GM19463 (cell line): ENCODE measurements at regions not wholly inside any gene's neighbourhood (a gene's known extent, or its start where the extent isn't known, plus 50 kb on each side); places are given as distances from the start of the nearest gene placed in this dataset.

Experiments used
- ATAC-seq: cut with Tn5 transposase; IDR thresholded peaks from one replicate; pipeline ENCODE4 v1.9.1; 2021; ENCODE audit warnings: mild to moderate bottlenecking, moderate library complexity; ENCODE audit not compliant: unreplicated experiment

DNA sequence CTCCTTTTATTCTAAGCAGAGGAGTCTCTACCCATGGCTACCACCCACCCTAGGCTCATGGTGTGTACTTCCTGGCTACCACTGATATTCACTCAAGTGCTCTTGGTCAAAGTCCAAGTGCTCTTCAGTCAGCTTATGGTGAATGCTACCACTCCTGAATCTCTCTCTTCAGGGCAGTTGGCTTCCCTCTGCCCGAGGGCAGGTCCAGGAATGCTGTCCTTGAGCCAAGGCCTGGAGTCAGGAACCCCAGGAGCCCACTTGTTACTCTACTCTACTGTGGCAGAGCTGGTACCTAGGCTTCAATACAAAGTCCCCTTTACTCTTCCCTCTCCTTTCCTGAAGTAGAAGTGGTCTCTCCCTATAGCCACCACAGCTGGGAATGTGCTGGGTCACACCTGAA is 226.0 kb downstream of the DIPK2A start:
- no peak for ATAC-seq

GRCh38 chr3:144200004-144200403 is 228.4 kb downstream of the DIPK2A start:
- no peak for ATAC-seq

GRCh38 chr3:144200466-144200865 is 228.8 kb downstream of the DIPK2A start:
- no peak for ATAC-seq

DNA sequence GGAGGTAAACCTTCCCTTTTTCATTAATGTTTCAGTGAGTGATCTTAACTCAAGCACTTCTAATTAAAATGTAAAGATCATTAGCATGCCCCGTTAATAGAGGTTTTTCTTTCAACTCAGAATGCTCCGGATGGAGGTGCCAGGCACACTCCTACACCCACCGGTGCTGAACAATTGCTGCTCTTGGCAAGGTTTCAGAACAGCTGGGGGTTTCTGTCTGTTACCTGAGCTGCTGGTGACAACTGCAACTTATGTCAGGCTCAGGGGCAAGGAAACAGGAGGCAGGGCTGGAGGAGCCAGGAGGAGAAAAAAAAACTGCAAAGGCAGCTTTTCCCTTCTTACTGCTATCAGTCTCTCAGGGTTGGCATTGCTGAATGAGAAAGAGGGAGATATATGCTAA is 250.1 kb downstream of the DIPK2A start:
- no peak for ATAC-seq

DNA sequence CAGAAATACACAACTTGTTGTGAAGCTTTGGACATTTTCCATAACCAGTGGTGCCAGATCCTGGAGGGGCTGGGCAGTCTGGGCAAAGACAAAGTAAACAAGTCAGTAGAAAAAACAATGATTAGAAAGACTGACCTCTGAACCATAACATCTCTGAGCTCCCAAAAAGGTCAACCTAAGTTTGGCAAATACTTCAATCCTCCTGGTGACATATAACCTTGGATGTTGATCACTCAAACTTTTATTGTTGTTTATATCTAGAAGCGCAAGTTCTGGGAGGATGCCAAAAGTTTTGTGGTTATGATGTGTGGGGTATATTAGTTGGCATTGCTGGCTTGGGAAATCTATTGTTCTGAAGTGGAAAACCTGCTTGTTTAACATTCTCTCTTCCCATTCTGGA is 257.7 kb downstream of the DIPK2A start:
- no peak for ATAC-seq

DNA sequence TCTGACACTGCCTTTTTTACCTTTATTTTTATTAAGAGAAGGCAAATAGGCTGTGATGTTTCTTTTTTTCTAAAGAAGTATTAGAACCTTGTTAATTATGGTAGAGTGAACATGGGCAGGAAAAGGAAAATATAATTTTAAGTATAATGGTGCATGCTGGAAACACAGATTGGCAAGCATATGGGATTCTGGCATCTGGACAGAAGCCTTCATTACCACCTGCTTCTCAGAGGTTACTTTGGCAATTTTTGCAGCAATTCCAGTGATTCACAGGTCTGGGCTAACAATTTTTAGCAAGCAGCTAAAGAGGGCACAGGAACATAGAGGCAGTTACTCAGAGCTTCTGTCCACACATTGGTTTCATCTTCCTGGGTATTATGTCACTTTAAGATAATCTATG is 258.3 kb downstream of the DIPK2A start:
- ATAC-seq = no peak

- no peak for ATAC-seq
These were observed 263.9 kb downstream of the DIPK2A start for GRCh38 chr3:144235489-144235888.

DNA sequence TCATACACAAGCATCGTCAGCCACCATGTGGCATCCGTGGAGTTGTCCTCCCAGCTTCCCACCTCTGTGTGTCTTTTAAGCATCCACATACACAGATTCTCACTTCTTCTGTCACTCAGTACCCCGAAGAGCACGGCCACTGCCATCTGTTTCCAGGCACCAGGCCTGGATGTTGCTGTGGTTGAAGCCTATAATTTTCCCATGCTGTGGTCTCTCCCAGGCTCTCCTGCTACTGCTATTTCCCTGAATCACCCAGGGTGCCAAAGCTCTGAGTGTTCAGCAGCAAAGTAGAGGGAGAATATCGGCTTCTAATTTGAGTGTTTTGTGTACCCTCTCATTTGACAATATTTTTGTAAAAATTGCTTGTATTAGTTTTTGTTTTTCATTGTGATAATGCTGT is 265.7 kb downstream of the DIPK2A start:
- no peak for ATAC-seq

DNA sequence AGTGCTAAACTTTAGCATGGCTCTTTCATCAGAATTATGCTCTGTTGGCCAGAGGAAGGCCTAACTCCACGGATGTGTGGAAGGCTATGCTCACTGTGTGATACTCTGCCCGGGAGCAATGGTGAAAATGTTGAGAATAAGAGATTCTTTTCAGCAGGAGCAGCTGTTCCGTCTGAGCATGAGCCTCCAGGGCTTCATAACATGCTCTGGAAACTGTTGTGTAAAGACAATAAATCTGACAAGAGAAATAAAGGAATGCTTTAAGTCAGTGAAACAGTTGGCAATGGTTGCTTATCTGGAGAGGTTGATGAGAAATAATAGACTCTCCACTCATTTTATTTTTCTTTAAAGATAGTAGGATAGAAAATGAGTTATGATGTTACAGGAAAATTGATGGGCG is 269.8 kb downstream of the DIPK2A start:
- ATAC-seq = no peak

DNA sequence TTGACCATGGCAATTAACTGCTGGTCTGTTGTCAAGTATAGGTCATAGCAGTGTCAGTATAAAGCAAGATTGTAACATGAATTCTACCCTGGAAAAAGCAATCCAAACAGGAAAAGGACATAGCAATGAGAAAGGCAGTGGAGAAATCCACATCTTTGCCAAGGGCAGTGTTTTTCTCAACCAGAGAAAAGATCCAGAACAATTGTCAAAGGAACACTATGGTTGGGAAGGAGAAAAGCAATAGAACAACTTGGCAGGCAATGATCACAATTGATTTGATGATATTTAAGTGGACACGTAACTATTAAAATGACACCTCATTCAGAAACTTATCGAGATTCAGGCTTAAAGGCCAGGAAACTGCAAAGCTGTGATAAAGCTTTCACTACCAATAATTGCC is 271.1 kb downstream of the DIPK2A start:
- no peak for ATAC-seq

DNA sequence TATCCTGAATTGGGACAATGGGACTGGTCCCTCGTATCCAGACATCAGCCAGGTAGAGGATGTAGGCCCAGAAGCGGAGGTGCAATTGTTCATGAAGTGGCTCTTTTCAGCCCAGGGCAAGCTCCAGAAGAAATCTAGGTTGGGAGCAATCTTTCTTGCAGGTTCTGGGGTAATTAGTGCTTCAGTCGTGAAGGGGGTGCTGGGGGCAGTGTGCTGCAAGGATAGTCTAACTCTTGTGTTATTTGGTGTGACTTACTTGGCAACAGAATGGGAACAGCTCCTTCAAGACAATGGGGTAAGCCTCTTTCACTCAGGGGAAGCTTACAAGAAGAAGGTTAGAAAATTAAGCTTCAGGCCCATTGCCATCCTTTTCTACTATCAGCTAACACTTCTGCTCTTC is 273.0 kb downstream of the DIPK2A start:
- no peak for ATAC-seq

DNA sequence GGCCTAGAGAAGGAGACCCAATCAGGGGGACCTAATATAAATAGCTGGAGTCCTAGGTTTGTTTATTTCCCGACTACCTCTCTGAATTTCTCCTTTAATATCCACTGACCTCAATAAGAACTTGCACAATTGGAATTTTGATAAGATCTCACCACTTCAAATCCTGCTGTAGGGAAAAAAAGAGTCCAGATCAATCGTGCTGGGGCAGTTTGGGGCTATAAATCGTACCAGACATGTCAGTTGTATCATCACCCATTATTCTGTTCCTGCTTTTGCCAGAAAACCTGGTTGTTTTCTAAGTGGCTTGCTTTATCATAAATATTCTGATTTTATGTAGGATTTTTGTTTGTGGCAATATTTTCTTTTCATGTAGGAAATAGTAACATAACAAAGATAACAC is 281.3 kb downstream of the DIPK2A start:
- ATAC-seq = no peak

GRCh38 chr3:144257381-144257780 is 285.8 kb downstream of the DIPK2A start:
- ATAC-seq = no peak

- no peak for ATAC-seq
These were observed 287.6 kb downstream of the DIPK2A start for GRCh38 chr3:144259267-144259666.

GRCh38 chr3:144263706-144264105 is 292.1 kb downstream of the DIPK2A start:
- ATAC-seq = no peak

- no peak for ATAC-seq
These were observed 292.7 kb downstream of the DIPK2A start for GRCh38 chr3:144264350-144264749.

DNA sequence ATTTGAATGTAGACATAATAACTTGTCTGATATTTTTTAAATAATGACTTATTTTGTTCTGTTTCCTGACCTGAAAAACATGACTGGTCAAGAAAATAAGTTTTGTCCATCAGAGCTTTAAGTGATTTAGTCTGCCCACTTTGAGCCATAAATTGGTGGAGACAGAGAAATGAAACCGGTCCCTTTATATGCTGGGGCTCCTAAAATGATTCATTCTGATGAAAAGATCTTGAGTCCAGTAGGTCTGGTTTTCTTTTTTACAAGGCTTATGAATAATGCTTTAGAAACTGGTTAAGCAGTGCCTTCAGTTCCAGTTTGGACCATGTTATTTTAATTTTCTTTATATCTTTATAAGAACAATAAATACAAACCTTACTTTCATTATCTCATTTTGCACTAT is 293.2 kb downstream of the DIPK2A start:
- no peak for ATAC-seq

DNA sequence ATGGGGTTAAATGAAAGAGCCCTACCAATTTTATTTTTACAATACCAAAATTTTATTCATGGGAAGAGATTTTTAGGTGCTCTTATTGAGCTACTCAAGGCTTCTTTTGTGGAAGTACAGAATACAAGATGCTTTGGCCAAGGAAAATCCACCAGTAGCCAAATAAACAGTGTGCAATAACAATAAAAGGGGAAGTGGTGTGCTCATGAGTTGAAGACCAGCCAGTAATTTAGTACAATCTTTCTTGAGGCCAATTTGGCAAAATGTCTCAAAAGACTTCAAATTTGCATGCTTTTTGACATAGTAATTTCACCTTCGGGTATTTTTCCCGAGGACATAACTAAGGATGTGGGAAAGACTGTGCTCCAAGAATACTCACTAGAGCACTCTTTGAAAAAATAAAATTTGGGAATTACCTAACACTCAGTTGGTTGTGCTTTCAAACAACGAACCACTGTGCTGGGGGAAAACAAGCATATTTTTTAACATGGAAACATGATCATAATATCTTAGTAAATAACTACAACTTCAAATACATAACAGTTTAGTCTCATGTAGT is 294.0 kb downstream of the DIPK2A start:
- no peak for ATAC-seq

DNA sequence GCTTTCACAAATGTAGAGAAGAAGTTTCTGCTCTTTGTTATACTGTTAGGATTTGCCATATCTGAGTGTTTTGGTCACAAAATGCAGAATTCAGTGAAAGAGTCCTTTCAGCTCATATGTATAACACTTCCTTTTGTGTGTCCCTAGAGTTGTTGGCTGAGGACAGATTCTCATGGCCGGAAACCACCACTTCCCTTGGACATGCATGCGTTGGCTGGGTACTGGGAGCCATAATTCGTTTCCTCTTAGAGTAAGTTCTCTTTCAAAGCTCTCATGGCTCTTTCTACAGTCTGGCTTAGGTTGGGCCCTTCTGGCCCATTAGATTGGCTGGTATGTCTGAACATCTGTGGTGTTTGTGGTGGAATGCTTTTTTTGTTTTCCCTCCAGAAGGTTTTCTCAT is 298.5 kb downstream of the DIPK2A start:
- no peak for ATAC-seq

DNA sequence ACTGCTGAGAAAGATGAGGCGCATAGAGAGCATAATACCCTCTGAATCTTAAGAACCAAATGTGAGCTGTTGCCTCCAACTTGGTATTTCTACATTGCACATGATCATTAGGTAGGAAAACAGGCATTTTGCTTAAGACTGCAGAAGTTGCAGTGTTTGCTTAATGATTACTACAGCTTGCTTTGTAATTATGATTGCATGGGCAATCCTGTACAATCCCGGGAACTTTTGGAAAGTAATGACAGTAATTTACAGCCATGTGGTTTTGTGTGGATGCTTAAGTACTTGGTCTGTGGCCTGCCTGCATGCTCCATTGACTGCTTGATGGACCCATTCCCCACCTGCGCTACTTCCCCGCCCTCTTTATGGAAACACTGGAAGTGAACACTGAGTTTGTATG is 301.1 kb downstream of the DIPK2A start:
- no peak for ATAC-seq

- no peak for ATAC-seq
These were observed 302.0 kb downstream of the DIPK2A start for GRCh38 chr3:144273601-144274000.

DNA sequence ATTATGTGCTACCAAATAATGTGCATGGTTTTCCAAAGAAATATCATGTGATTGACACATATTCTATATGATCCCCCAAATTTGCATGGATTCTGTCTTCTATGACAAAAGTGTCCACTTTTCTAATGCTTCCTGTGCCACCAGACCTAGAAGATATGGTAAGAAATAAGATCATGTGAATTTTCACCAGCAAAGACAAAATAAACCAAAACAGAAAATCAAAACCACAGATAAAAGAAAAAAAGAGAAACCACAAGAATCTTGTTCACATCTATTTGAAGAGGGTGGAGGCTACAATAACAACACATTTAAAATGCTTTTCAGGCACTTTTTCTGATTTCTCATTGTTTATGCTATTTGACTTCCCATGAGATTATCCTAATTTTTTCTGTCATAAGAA is 303.4 kb downstream of the DIPK2A start:
- ATAC-seq = no peak

GRCh38 chr3:144282313-144282712 is 310.7 kb downstream of the DIPK2A start:
- ATAC-seq = no peak
